ENCODE measurements at regions not wholly inside any gene's neighbourhood (a gene's known extent, or its start where the extent isn't known, plus 50 kb on each side); places are given as distances from the start of the nearest gene placed in this dataset.

DNA sequence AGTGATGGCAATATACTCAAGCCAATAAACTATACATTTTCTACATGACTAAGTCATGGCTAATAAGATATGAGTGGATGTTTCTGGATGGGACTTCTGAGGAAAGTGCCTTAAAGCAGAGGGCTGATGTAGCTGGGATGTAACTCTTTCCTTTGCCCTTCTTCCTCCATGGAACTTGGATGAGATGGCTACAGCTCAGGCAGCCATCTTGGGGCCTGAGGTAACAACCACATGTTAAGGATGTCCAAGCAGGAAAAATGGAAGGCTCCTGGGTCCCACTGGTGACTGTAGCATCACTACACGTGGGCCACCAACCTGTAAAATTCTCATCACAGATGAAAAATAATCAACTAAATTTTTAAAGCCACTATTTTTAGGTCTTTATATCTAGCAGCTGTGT is 54.4 kb upstream of the GRIP1 start:
- no peaks in the 10 kb centered on the region for H3K4me1 ChIP-seq (ENCODE audit: control insufficient read depth, insufficient read depth, low read length, unreplicated experiment)
- no peaks in the 10 kb centered on the region for H3K36me3 ChIP-seq (ENCODE audit: insufficient read depth, low read length)
- no peaks in the 10 kb centered on the region for H3K79me2 ChIP-seq (ENCODE audit: control insufficient read depth, insufficient read depth, low read length, unreplicated experiment)
- no peak overlapping the region for H3K27ac ChIP-seq (ENCODE audit: low read depth, low read length)
- peaks cover 27% of the 10 kb centered on the region; the same call in 1 of the 2 replicates for H3K27me3 ChIP-seq (ENCODE audit: insufficient read depth, low read length)
- H3K4me3 ChIP-seq (ENCODE audit: low read depth, low read length) = no peak overlapping the region
- no peak overlapping the region for H2AFZ ChIP-seq (ENCODE audit: low read length, unreplicated experiment)

- H3K27ac ChIP-seq (ENCODE audit: low read depth, low read length) = no peak overlapping the region
These were observed 55.0 kb upstream of the GRIP1 start for GRCh38 chr12:66733839-66734238.

GRCh38 chr12:66735275-66735674 is 56.4 kb upstream of the GRIP1 start:
- Histone ChIP-seq H3K79me2 (ENCODE audit: control insufficient read depth, insufficient read depth, low read length, unreplicated experiment) (no peaks in the 10 kb centered on the region), H3K27ac (ENCODE audit: low read depth, low read length) (no peak overlapping the region), H3K4me1 (ENCODE audit: control insufficient read depth, insufficient read depth, low read length, unreplicated experiment) (no peaks in the 10 kb centered on the region), H3K27me3 (ENCODE audit: insufficient read depth, low read length) (peaks cover 29% of the 10 kb centered on the region), H3K36me3 (ENCODE audit: insufficient read depth, low read length) (no peaks in the 10 kb centered on the region), H2AFZ (ENCODE audit: low read length, unreplicated experiment) (no peak overlapping the region), H3K4me3 (ENCODE audit: low read depth, low read length) (no peak overlapping the region)

More at GRCh38 chr12:66733839-66734238, 55.0 kb upstream of the GRIP1 start:
- Histone ChIP-seq H3K4me1 (ENCODE audit: control insufficient read depth, insufficient read depth, low read length, unreplicated experiment) (no peaks in the 10 kb centered on the region), H3K4me3 (ENCODE audit: low read depth, low read length) (no peak overlapping the region), H3K27me3 (ENCODE audit: insufficient read depth, low read length) (0 out of 2 replicates have a peak, but pooled peaks cover 25% of the 10 kb centered on the region), H2AFZ (ENCODE audit: low read length, unreplicated experiment) (no peak overlapping the region), H3K36me3 (ENCODE audit: insufficient read depth, low read length) (no peaks in the 10 kb centered on the region), H3K79me2 (ENCODE audit: control insufficient read depth, insufficient read depth, low read length, unreplicated experiment) (no peaks in the 10 kb centered on the region)

GRCh38 chr12:66736931-66737330 is 58.1 kb upstream of the GRIP1 start:
- Histone ChIP-seq H3K4me3 (ENCODE audit: low read depth, low read length) (no peak overlapping the region), H2AFZ (ENCODE audit: low read length, unreplicated experiment) (no peak overlapping the region), H3K79me2 (ENCODE audit: control insufficient read depth, insufficient read depth, low read length, unreplicated experiment) (no peaks in the 10 kb centered on the region), H3K36me3 (ENCODE audit: insufficient read depth, low read length) (no peaks in the 10 kb centered on the region), H3K4me1 (ENCODE audit: control insufficient read depth, insufficient read depth, low read length, unreplicated experiment) (no peaks in the 10 kb centered on the region), H3K27ac (ENCODE audit: low read depth, low read length) (no peak overlapping the region), H3K27me3 (ENCODE audit: insufficient read depth, low read length) (peaks cover 34% of the 10 kb centered on the region)

DNA sequence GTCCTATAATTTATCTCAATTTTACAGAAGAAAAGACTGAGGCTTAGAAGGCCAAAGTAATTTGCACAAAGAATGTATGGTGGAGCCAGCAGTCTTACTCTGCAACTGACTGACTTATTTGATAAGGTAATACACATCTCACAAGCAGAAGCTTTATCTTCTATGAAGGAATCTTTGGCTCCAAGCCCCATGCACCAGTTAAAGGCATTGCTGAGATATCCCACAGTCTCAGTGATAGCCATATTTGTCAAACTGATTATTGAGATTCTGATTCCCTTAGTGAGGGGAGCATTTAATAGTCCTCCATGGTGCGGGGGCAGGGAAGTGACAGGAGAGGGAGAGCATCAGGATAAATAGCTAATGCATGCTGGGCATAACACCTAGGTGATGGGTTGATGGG is 60.4 kb upstream of the GRIP1 start:
- Histone ChIP-seq H2AFZ (ENCODE audit: low read length, unreplicated experiment) (no peak overlapping the region), H3K27me3 (ENCODE audit: insufficient read depth, low read length) (peaks cover 34% of the 10 kb centered on the region), H3K4me1 (ENCODE audit: control insufficient read depth, insufficient read depth, low read length, unreplicated experiment) (no peaks in the 10 kb centered on the region), H3K27ac (ENCODE audit: low read depth, low read length) (no peak overlapping the region), H3K79me2 (ENCODE audit: control insufficient read depth, insufficient read depth, low read length, unreplicated experiment) (no peaks in the 10 kb centered on the region), H3K4me3 (ENCODE audit: low read depth, low read length) (no peak overlapping the region), H3K36me3 (ENCODE audit: insufficient read depth, low read length) (no peaks in the 10 kb centered on the region)

DNA sequence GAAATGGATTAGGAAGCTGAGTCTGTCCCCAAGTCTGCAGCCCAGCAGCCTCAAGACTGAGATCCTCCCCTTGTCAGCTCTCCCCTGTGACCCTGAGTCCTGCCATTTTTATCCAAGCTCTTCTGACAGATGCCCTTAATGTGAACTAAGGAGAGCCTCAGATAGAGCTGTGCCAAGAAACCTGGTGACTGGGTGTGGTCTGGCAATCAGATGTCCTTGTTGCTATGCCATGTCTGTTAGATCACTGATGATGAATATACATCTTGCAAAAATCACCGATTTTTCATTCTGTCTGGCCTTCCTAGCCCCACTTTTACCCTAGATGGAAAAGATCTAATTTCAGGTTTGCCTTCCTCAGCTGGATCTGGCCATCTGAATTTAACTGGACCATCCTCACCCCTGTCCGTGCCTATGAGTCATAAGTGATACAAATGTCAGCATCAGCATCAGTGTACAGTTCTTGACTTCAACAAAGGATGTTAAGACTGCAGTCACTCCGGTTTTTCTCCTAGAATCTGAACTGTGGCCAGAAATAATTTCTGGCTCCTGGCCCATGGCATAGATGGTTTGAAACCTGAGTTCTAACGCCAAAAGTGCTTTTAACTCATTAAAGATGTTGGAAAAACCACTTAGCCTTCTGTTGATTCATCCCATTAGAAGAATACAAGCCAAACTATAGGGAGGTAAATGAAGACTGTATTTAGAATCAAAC is 61.2 kb upstream of the GRIP1 start:
- H3K79me2 ChIP-seq (ENCODE audit: control insufficient read depth, insufficient read depth, low read length, unreplicated experiment) = no peaks in the 10 kb centered on the region
- no peak overlapping the region for H3K27ac ChIP-seq (ENCODE audit: low read depth, low read length)
- no peaks in the 10 kb centered on the region for H3K4me1 ChIP-seq (ENCODE audit: control insufficient read depth, insufficient read depth, low read length, unreplicated experiment)
- H2AFZ ChIP-seq (ENCODE audit: low read length, unreplicated experiment) = no peak overlapping the region
- H3K4me3 ChIP-seq (ENCODE audit: low read depth, low read length) = no peak overlapping the region
- peaks cover 38% of the 10 kb centered on the region for H3K27me3 ChIP-seq (ENCODE audit: insufficient read depth, low read length)
- no peaks in the 10 kb centered on the region for H3K36me3 ChIP-seq (ENCODE audit: insufficient read depth, low read length)

DNA sequence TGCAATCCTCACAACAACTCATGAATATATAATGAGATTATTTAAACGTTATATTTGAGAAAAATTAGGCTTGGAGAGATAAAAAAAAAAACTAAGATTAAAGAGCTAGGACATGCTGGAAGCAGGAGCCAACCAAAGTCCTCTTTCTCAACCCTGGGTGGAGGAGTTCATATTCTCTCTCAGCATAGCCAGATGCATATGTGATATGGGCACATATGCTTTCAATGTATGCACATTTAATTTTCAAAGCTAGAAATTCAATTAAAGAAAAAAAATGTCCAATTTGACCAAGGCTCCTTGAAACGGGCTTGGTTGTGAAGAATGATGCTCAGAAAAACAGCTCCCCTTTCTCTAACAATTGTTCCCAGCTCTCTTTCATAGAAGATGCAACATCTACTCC is 61.9 kb upstream of the GRIP1 start:
- H3K4me1 ChIP-seq (ENCODE audit: control insufficient read depth, insufficient read depth, low read length, unreplicated experiment) = no peaks in the 10 kb centered on the region
- no peak overlapping the region for H3K4me3 ChIP-seq (ENCODE audit: low read depth, low read length)
- H2AFZ ChIP-seq (ENCODE audit: low read length, unreplicated experiment) = no peak overlapping the region
- H3K27me3 ChIP-seq (ENCODE audit: insufficient read depth, low read length) = peaks cover 42% of the 10 kb centered on the region
- no peaks in the 10 kb centered on the region for H3K79me2 ChIP-seq (ENCODE audit: control insufficient read depth, insufficient read depth, low read length, unreplicated experiment)
- no peak overlapping the region for H3K27ac ChIP-seq (ENCODE audit: low read depth, low read length)
- H3K36me3 ChIP-seq (ENCODE audit: insufficient read depth, low read length) = no peaks in the 10 kb centered on the region

DNA sequence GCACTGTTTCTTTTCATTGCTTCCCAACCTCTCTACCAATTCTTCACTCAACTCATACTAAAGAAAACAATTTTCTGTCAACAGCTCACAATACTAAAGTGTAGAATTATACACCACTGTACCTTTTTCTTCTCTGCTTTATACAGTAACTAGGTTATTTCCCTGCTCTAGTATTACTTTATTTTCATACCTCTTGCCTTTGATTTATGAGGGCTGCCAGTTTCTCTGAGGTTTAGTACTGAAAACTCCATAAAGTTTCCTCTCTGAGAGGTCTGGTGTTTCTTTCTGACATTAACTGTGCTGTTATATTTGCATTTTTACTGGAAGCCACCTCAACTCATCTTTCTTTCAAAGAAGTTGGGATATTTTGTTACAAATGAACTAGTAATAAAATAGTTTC is 63.0 kb upstream of the GRIP1 start:
- Histone ChIP-seq H3K36me3 (ENCODE audit: insufficient read depth, low read length) (no peaks in the 10 kb centered on the region), H3K4me1 (ENCODE audit: control insufficient read depth, insufficient read depth, low read length, unreplicated experiment) (no peaks in the 10 kb centered on the region), H3K4me3 (ENCODE audit: low read depth, low read length) (no peak overlapping the region), H3K27me3 (ENCODE audit: insufficient read depth, low read length) (peaks cover 50% of the 10 kb centered on the region), H2AFZ (ENCODE audit: low read length, unreplicated experiment) (no peak overlapping the region), H3K79me2 (ENCODE audit: control insufficient read depth, insufficient read depth, low read length, unreplicated experiment) (no peaks in the 10 kb centered on the region), H3K27ac (ENCODE audit: low read depth, low read length) (no peak overlapping the region)

DNA sequence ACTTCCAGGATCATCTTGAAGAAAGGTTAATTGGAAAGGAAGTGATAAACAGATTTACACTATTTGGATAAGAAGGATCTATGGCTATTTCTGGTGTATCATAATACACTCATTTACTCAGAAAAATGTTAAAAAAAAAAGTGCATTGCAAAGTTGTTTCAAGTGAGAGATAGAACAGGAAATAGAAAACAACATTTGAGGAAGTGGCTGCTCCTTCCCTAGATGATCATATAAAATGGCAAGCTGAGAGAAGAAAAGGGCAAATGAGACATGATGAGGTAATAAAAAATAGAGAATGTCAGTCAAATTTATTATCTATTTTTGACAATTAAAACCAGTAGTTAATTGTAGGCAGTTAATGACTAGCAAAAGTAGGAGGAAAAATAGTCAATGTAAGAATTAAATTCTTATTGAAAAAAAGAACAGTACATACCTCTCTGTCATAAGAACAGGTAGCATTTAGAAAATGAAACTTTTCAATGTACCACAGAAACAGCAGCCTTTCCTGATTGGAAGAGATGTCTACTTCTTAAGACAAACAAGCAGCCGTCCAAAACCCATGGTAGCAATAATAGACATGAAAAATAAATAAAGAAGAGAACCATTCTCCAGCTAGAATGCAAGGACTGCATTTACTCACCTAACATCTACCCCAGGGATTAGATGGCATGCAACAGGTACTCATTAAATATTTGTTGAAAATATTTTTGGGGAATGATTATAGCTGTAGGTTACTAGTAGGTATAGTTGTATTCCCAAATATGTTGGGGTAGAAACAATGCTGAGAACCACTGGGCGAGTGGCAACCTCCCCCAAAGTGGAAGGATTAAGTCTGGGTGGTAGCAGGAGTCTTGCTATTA is 63.9 kb upstream of the GRIP1 start:
- H3K27ac ChIP-seq (ENCODE audit: low read depth, low read length) = no peak overlapping the region
- H3K36me3 ChIP-seq (ENCODE audit: insufficient read depth, low read length) = no peaks in the 10 kb centered on the region
- H3K27me3 ChIP-seq (ENCODE audit: insufficient read depth, low read length) = peaks cover 50% of the 10 kb centered on the region
- H3K79me2 ChIP-seq (ENCODE audit: control insufficient read depth, insufficient read depth, low read length, unreplicated experiment) = no peaks in the 10 kb centered on the region
- no peaks in the 10 kb centered on the region for H3K4me1 ChIP-seq (ENCODE audit: control insufficient read depth, insufficient read depth, low read length, unreplicated experiment)
- H3K4me3 ChIP-seq (ENCODE audit: low read depth, low read length) = no peak overlapping the region
- H2AFZ ChIP-seq (ENCODE audit: low read length, unreplicated experiment) = no peak overlapping the region

DNA sequence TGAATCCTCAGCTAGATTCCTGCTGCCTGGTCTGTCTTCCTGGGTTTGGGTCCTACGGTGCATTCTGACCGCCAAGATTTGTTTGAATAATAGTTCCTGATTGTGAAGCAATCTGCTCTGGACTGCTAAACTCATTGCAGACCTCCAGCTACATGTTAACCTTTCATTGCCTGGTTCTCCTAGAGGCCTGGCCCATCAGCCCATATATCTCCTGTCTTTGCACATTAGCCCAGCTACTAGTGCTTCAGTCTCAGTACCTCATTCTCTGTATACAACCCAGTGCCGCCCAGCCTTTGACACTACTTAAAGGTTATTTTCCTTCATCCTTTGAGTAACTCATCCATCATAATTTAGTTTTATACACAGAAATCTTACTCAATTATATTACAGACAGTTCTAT is 65.6 kb upstream of the GRIP1 start:
- Histone ChIP-seq H3K27ac (ENCODE audit: low read depth, low read length) (no peak overlapping the region), H3K79me2 (ENCODE audit: control insufficient read depth, insufficient read depth, low read length, unreplicated experiment) (no peaks in the 10 kb centered on the region), H3K4me3 (ENCODE audit: low read depth, low read length) (no peak overlapping the region), H2AFZ (ENCODE audit: low read length, unreplicated experiment) (no peak overlapping the region), H3K4me1 (ENCODE audit: control insufficient read depth, insufficient read depth, low read length, unreplicated experiment) (no peaks in the 10 kb centered on the region), H3K36me3 (ENCODE audit: insufficient read depth, low read length) (no peaks in the 10 kb centered on the region), H3K27me3 (ENCODE audit: insufficient read depth, low read length) (peaks cover 56% of the 10 kb centered on the region)

DNA sequence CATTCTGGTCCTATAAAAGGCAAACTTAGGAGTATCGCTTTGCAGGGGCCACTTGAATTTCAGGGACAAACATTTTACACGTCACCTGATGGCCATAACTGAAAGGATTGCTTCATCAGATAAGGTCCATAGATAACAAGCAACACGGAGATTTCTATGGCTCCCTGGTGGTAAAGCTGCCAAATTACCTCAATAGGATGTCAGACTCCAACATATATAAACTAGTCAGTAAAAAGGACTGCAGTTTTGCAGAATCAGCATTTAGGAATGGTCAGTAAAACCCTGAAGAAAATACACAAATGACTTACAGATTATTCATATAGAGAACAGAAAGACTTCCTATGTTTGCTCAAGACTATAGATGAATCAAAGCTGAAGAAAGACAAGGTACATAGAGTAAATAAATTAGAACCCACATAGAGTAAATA is 66.1 kb upstream of the GRIP1 start:
- no peak overlapping the region for H2AFZ ChIP-seq (ENCODE audit: low read length, unreplicated experiment)
- peaks cover 58% of the 10 kb centered on the region for H3K27me3 ChIP-seq (ENCODE audit: insufficient read depth, low read length)
- H3K79me2 ChIP-seq (ENCODE audit: control insufficient read depth, insufficient read depth, low read length, unreplicated experiment) = no peaks in the 10 kb centered on the region
- no peaks in the 10 kb centered on the region for H3K36me3 ChIP-seq (ENCODE audit: insufficient read depth, low read length)
- H3K27ac ChIP-seq (ENCODE audit: low read depth, low read length) = no peak overlapping the region
- H3K4me1 ChIP-seq (ENCODE audit: control insufficient read depth, insufficient read depth, low read length, unreplicated experiment) = no peaks in the 10 kb centered on the region
- H3K4me3 ChIP-seq (ENCODE audit: low read depth, low read length) = no peak overlapping the region

Data from ACC112 (cell line).